Coronary artery (tissue), 2 donors: ENCODE measurements at regions not wholly inside any gene's neighbourhood (a gene's known extent, or its start where the extent isn't known, plus 50 kb on each side); places are given as distances from the start of the nearest gene placed in this dataset.

Experiments used
- DNase-seq: peaks from one replicate; pipeline ENCODE4 v3.0.0-alpha.2; 2017; ENCODE audit warnings: low spot score
- H3K27ac ChIP-seq, 2 donors: fragments of 200-600 bp; sonication (generic); one replicate each; pipeline ENCODE4 v1.5.1; 2016 to 2019
- H3K4me3 ChIP-seq: fragments of 200-600 bp; sonication (generic); 2 replicates; pipeline ENCODE4 v1.5.1; 2016; ENCODE audit warnings: mild to moderate bottlenecking, moderate library complexity
- TF ChIP-seq, protein P1 (sequence below): fragments of 200-600 bp; sonication (generic); IDR thresholded peaks from one replicate; pipeline ENCODE4 v1.5.1; 2019; ENCODE audit warnings: antibody characterized with exemption

- Histone ChIP-seq H3K4me3 (no peak overlapping the region), H3K27ac (no peak overlapping the region)
- DNase-seq, result no peak
- TF ChIP-seq, protein P1, sequence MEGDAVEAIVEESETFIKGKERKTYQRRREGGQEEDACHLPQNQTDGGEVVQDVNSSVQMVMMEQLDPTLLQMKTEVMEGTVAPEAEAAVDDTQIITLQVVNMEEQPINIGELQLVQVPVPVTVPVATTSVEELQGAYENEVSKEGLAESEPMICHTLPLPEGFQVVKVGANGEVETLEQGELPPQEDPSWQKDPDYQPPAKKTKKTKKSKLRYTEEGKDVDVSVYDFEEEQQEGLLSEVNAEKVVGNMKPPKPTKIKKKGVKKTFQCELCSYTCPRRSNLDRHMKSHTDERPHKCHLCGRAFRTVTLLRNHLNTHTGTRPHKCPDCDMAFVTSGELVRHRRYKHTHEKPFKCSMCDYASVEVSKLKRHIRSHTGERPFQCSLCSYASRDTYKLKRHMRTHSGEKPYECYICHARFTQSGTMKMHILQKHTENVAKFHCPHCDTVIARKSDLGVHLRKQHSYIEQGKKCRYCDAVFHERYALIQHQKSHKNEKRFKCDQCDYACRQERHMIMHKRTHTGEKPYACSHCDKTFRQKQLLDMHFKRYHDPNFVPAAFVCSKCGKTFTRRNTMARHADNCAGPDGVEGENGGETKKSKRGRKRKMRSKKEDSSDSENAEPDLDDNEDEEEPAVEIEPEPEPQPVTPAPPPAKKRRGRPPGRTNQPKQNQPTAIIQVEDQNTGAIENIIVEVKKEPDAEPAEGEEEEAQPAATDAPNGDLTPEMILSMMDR, result no peak
These were observed 425.2 kb downstream of the CHL1 start for GRCh38 chr3:621714-622113.

DNA sequence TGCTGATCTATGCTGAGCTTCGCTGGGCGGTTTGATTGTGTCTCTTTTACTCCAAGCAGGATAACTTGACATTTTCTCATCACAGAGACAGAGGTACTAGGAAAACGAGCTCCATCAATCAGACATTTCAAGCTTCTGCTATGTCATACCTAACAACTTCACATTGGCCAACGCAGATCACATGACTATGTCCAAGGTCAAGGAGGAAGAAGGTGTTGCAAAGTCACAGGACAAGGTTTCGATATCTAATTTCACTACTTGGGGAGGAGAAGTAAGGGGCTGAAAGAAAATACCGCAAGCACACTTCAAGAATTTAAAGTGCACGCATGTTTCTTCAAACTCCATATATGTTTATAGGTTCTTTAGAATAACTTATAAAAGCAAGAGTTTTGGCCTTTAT lies 425.8 kb downstream of the CHL1 start:
- no peak overlapping the region for H3K4me3 ChIP-seq
- DNase-seq, result no peak
- no peak overlapping the region for H3K27ac ChIP-seq
- TF ChIP-seq, protein P1, result no peak

- no peak for DNase-seq
- no peak overlapping the region for H3K27ac ChIP-seq
- TF ChIP-seq, protein P1, result no peak
- no peak overlapping the region for H3K4me3 ChIP-seq
These were observed 427.5 kb downstream of the CHL1 start for GRCh38 chr3:623914-624545.

- H3K27ac ChIP-seq, result no peak overlapping the region
- TF ChIP-seq, protein P1, result no peak
- DNase-seq, result no peak
These were observed 436.1 kb downstream of the CHL1 start for GRCh38 chr3:632571-633170.

DNA sequence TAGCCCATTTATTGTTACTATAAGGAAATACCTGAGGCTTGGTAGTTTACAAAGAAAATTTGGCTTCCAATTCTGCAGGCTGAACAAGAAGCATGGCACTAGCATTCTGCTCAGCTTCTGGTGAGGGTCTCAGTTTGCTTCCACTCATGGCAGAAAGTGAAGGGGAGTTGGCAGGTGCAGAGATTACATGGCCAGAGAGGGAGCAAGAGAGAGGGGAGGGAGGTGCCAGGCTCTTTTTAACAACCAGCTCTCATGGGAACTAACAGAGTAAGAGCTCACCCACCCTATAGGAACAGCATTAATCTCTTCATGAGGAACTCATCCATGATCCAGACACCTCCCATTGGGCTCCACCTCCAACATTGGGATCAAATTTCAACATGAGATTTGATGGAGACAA lies 437.9 kb downstream of the CHL1 start:
- TF ChIP-seq, protein P1, result no peak
- no peak for DNase-seq
- no peak overlapping the region for H3K27ac ChIP-seq

More at GRCh38 chr3:632571-633170, 436.1 kb downstream of the CHL1 start:
- H3K4me3 ChIP-seq, result no peak overlapping the region

DNA sequence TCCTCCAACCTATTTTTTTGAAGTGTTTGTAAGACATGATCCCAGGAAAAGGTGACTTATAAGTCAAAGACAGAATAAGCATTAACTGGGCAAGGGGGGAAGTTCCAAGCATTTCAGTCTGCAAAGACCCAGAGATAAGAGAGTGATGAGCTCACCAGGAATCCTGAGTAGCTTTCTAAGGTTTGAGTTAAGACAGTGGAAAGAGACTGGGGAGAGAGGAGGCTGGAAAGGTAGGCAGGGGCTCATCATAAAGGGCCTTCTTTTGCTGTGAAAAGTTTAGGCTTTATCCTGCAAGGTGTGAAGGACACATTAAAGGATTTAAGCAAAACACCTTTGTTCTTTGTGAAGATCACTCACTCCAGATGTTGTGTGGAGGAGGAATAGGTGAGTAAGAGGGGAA lies 438.8 kb downstream of the CHL1 start:
- no peak for DNase-seq
- H3K4me3 ChIP-seq, result no peak overlapping the region
- TF ChIP-seq, protein P1, result no peak
- no peak overlapping the region for H3K27ac ChIP-seq

More for the DNA sequence above, 437.9 kb downstream of the CHL1 start:
- H3K4me3 ChIP-seq, result no peak overlapping the region

DNA sequence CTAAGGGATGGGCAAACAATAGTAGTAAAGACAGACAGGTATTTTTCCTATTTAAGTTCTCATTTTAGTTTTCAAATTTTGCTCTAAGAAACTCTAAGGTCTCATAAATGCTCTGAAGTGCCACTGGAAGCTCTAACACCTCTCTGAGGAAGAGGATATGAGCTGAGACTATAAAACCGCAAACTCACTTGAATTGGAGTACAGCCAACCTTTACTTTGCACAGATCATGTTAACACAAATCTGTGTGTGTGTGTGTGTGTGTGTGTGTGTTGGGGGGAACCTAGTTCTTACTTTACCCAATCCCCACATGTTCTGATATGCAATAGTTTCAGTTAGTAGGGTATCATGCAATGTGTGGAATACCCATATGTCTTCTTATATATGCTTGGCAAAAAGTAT lies 446.8 kb downstream of the CHL1 start:
- no peak overlapping the region for H3K4me3 ChIP-seq
- DNase-seq, result no peak
- no peak overlapping the region for H3K27ac ChIP-seq
- TF ChIP-seq, protein P1, result no peak
